Upper lobe of left lung (tissue), 4 donors: ENCODE measurements at regions not wholly inside any gene's neighbourhood (a gene's known extent, or its start where the extent isn't known, plus 50 kb on each side); places are given as distances from the start of the nearest gene placed in this dataset.
A peak's percentile ranks its signal among the peaks of the same experiment; 100 is the strongest.

Experiments used
- EP300 ChIP-seq, 4 donors: sonication (generic); formaldehyde crosslinking; IDR thresholded peaks; one replicate each; pipeline ENCODE4 v1.5.1; 2017; ENCODE audit warnings: antibody characterized with exemption in 4 of 4, control low read depth in 2 of 4
- POLR2A ChIP-seq, 4 donors: fragments of 450-650 bp; IDR thresholded peaks; one replicate each; pipeline ENCODE4 v1.5.1; 2016 to 2017; ENCODE audit warnings: antibody characterized with exemption in 4 of 4, mild to moderate bottlenecking in 2 of 4
- POLR2AphosphoS5 ChIP-seq, 2 donors: sonication (generic); formaldehyde crosslinking; IDR thresholded peaks; one replicate each; pipeline ENCODE4 v1.5.1; 2017; ENCODE audit warnings: antibody characterized with exemption in 2 of 2
- TF ChIP-seq, protein P1 (sequence below), 6 experiments: fragments of 450-650 bp in 4 of 6; fragments of 200-600 bp in 2 of 6; sonication (generic) in 2 of 6; IDR thresholded peaks; one replicate each; pipeline ENCODE4 v1.5.1; 2016 to 2019; ENCODE audit warnings: antibody characterized with exemption in 6 of 6

- TF ChIP-seq, protein P1, sequence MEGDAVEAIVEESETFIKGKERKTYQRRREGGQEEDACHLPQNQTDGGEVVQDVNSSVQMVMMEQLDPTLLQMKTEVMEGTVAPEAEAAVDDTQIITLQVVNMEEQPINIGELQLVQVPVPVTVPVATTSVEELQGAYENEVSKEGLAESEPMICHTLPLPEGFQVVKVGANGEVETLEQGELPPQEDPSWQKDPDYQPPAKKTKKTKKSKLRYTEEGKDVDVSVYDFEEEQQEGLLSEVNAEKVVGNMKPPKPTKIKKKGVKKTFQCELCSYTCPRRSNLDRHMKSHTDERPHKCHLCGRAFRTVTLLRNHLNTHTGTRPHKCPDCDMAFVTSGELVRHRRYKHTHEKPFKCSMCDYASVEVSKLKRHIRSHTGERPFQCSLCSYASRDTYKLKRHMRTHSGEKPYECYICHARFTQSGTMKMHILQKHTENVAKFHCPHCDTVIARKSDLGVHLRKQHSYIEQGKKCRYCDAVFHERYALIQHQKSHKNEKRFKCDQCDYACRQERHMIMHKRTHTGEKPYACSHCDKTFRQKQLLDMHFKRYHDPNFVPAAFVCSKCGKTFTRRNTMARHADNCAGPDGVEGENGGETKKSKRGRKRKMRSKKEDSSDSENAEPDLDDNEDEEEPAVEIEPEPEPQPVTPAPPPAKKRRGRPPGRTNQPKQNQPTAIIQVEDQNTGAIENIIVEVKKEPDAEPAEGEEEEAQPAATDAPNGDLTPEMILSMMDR (IDR thresholded peaks at IDR 0.05): peak in 3 of 6 experiments; percentile 29 to 39 (median 36)
- no peak for TF ChIP-seq POLR2A (IDR thresholded peaks at IDR 0.05)
- TF ChIP-seq EP300 (IDR thresholded peaks at IDR 0.05): no peak
- TF ChIP-seq POLR2AphosphoS5 (IDR thresholded peaks at IDR 0.05): no peak
Measured at GRCh38 chr3:22089284-22089683, 338.3 kb upstream of the ZNF385D start.
